Activated T-cell treated with anti-CD3 and anti-CD28 coated beads, Interleukin-2, amount 50 U/mL, for 1 hour (primary cell): ENCODE measurements at regions not wholly inside any gene's neighbourhood (a gene's known extent, or its start where the extent isn't known, plus 50 kb on each side); places are given as distances from the start of the nearest gene placed in this dataset.
"Not testable (repeated sequence)": the region's sequence is repeated elsewhere in the genome, so short reads cannot be mapped to it uniquely, and the experiment has no call there.

Experiments used
- DNase-seq: peaks from one replicate; pipeline ENCODE4 v3.0.0-alpha.2; 2020

DNA sequence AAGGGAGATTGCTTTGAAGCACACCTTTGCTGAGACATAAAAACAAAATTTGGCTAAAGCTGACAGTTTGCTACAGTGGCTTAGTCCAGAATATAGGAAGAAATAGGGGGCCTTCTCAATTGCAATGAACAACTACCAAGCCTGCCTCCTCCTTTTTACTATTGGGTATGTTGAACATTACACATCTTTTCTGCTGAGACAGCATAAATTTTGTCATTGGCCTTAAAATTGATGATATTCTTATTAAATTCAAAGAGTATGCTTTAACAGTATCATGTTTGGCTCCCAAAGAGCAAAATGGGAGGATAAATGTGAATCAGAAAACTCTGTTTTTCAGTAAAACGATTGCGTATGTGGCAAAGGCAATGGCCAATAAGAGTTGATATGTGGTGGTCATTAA lies 721.9 kb upstream of the IGFBP7 start:
- DNase-seq, result no peak

DNA sequence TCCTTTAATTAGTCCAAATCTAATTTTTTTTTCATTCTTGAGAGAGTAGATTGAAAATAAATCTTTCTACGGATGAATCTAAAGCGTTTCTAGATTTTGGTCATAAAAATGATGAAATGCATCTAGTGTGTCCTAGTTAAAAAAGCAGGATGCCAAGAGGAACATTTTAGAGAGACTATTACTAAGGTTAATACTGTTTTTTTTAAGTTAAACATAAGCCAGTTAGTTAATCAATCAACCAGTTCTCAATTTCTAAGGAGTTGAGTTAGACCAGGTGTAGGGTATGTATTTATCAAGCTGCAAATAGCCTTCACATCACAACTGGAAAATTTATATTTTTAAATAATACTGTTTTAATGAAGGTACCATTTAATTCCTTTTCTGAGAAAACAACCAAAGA lies 679.5 kb upstream of the IGFBP7 start:
- no peak for DNase-seq

DNA sequence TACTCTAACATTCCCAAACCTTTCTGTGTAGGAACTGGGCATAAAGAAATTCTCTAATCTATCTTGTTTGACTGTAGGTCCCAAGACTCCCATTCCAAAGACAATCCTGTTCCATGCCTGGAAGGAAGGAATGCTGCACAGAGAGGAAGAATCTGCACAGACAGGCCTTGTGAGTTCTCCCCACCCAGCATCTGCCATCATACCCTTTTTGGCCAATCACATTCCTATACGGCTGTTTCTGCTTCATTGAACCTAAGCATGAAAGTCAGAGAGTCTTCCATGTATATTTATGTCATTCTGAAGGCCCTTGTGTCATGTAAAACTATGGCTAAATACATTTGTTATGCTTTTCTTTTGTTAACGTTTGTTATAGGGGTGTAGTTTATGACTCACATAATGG lies 667.7 kb upstream of the IGFBP7 start:
- DNase-seq, result no peak

DNA sequence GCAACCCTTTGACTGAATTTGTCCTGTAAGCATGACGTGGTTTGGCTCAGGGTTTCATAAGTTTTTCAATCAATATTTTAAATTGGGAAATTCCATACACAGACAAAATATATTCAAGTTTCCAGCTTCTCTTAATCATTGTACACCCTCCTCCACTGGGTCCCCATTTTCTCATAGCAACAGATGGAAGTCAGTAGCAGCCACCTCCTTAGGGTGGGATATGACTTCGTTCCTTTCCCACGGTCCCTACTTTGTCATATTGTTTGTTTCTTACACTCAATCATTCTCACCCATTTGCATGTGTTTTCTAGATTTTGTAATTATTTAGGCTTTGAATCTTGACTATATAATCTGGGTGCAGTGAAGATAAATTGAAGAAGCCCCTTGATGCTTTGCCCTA lies 664.5 kb upstream of the IGFBP7 start:
- no peak for DNase-seq

DNA sequence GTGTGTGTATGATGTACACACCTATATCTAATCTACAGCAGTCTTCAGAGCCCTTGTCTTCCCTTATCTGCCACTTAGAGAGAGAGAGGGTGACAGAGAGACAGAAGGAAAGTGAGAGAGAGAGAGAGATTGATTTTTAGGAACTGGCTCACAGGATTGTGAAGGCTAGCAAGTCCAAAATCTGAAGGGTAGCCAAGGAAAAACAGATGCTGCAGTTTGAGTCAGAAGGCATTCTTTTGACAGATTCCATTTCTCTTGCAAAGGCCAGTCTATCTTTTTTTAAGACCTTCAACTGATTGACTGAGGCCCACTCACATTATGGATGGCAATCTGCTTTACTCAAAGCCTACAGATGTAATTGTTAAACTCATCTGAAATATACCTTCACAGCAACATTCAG lies 664.0 kb upstream of the IGFBP7 start:
- DNase-seq, result no peak

DNA sequence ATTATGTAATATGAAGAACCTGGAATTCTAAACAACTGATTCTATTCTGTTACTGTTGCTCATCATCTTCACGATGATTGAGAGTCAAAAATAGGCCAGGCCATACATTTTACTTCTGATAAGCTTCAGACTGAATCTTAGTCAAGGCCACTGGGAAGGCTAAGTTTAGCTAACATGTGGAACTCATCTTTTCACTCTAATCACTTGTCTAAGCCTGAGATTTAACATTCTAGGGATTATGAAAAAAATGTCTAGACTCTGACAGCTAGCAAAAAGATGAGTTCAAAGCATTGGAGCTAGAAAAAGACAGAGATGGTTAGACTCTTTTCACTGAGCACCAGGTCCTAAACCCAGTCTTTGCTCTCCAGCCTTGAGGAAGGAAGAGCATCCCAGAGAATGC lies 656.2 kb upstream of the IGFBP7 start:
- no peak for DNase-seq

DNA sequence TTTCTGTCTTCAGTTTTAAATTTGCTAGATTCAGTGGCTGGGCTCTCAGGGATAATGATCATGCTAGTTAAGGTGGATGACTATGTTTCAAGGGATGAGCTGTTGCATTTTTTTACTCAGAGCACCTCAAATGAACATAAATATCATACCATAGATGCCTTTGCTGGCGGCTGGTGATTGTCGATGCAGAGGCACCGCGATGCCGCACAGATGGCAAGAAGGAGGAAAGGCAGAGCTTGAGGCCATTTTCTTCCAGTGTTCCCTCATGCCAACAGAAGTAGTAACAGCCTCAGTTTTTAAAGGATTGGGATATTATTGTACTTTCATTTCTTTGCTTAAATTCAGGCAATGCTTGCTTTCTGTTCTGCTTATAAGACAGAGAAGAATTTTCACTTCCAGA lies 654.7 kb upstream of the IGFBP7 start:
- no peak for DNase-seq

DNA sequence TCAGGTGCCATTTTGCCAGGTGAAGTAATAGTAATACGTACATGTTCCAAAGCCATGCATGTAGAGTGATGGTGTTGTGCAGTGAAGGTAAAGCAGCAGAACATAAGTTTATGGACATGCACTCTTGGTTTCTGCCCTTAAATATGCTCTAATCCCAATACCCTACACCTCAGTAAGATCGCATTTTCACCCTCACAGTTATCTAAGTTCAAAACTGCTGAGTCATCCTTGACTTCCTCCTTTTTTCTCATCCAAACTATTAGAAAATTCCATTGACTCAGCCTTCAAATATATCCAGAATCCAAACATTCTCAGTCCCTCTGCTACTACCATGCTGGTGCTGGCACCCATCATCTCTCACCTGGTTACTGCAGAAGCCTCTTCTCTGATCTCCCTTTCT lies 652.9 kb upstream of the IGFBP7 start:
- DNase-seq, result no peak

DNA sequence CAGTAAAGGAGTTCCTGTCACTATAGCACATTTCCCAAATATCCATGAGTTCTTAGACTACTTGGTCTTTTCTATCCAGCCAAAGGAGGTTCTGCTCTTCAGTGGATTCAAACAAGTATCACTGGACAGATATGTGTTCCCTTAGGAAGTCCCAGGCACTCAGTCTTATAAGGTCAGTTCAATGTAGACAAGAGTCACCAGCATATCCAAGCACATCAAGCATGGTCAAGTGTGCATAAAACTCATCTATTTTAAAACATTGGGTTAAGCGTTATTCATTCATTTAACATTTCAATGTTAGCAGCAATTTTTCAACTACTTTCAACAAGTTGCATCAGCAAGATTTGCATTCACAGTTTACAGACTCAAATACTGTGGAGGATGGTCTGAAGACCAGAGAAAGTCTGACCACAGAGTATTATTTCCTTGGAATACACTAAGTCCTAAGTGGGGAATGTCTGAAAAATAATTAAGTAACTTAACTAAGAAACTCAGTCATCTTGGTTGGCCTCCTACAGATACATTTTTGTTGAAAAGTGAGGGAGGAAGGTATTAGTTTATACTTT lies 630.5 kb upstream of the IGFBP7 start:
- DNase-seq, result no peak

DNA sequence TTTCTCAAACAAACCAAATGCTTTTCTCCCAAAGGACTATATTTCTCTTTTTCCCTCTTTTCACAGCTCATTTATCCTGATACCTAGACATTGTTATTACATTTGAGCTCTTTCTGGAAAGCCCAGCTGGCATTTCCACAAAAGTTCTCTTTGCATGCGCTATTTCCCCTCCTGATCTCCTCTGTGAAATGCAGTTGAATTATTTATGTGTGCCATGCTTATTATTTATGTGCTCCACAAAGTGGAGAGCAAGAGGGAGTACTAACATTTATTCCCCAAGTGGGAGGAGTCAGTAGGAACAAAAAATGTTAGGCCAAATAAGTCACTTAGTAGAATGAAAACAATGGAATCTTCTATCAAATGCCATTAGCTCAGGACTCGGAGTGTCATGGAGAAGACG lies 626.6 kb upstream of the IGFBP7 start:
- no peak for DNase-seq

DNA sequence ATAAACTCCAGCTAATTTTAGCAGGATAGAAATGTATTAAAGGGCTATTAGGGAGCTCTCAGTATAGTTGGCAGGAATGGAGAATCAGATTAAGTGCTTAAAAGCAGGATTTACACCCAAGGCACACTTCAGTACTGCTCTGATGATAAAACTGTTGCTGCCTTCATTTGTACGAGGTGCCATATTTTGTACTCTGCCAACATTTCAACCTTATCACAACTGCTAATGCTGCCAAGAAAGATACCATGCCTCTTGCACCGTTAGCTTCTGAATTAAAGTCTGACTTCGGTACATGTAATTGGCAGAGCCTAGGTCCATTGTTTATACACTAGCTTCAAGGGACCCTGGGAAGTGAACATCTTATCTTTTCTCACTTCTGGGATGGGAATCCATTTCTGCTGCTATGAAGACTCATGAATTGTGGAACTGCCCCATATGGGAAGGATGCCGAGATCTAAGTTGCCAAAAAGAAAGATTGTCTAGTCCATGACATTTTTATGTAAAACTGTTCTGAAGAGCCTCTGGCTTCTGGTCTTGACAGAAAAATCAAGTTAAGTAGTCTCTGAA lies 624.0 kb upstream of the IGFBP7 start:
- DNase-seq, result no peak

DNA sequence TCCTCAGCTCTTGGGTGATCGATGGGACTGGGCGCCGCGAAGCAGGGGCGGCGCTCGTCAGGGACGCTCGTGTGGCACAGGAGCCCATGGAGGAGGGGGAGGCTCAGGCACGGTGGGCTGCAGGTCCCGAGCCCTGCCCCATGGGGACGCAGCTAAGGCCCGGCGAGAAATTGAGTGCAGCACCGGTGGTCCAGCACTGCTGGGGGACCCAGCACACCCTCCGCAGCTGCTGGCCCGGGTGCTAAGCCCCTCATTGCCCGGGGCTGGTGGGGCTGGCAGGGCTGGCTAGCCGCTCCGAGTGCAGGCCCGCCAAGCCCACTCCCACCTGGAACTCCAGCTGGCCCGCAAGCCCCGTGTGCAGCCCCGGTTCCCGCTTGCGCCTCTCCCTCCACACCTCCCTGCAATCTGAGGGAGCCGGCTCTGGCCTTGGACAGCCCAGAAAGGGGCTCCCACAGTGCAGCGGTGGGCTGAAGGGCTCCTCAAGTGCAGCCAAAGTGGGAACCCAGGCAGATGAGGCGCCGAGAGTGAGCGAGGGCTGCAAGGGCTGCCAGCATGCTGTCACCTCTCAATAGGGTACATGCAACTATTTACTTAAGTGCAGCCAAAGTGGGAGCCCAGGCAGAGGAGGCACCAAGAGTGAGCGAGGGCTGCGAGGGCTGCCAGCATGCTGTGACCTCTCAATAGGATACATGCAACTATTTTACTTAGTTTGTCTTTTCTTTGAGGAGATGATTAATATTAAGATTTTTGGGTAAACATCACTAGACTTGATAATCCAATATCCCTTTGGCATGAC lies 619.8 kb upstream of the IGFBP7 start:
- DNase-seq, result not testable (repeated sequence)

DNA sequence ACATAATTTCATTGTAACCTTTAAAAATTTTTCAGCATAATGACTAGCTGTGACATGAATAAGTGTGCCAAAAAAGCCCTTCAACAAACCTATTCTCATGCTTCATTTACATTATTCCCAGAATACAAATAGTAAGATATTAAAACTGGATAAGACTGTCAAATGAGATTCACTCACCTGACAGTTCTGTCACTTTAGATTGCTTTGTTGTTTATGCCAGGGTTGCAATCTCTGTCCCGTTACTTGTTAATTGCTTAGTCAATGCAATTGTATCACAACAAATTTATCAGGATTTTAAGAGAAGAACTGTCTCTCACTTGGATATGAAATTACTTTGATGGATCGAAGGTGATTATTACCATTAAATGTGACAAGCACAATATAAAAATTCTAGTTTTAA lies 616.0 kb upstream of the IGFBP7 start:
- DNase-seq, result no peak

DNA sequence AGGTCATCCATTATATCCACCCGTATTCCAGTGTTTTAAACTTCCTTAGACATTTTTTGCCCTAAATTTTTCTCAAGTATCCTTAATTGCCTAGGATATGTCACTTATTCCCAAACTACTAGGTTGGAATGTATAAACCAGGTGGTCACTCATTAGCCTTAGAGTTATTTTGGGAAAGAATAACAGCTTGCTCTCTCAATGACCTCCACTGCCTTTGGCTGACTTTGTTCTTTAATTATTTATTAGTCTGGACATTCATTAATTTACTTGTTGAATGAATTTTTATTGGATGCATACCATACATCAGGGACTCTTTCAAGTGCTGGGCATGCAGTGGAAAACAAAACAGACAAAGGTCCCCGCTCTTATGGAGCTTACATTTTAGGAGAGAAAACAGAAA lies 609.3 kb upstream of the IGFBP7 start:
- DNase-seq, result no peak

DNA sequence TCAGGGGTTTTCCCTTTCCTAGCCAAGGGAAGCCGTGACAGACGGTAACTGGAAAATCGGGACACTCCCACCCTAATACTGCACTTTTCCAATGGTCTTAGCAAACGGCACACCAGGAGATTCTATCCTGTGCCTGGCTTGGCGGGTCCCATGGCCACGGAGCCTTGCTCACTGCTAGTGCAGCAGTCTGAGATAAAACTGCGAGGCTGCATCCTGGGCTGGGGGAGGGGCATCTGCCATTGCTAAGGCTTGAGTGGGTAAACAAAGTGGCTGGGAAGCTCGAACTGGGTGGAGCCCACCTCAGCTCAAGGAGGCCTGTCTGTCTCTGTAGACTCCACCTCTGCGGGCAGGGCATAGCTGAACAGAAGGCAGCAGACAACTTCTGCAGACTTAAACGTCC lies 604.1 kb upstream of the IGFBP7 start:
- DNase-seq, result not testable (repeated sequence)

DNA sequence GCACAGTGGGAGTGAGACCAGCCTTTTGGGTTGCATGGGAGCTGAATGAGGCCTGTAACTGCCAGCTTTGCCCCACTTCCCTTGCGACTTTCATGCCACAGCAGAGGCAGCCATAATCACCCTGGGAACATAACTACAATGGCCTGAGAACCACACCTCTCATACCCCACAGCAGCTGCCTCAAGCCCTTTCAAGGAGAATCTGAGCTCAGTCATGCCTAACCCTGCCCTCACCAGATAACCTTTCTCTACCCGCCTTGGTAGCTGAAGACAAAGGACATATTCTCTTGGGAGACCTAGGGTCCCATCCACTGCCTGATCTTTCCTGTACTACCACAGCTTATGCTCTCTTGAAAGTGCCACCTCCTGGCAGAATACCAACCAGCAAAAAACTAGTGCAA lies 599.9 kb upstream of the IGFBP7 start:
- DNase-seq, result no peak

DNA sequence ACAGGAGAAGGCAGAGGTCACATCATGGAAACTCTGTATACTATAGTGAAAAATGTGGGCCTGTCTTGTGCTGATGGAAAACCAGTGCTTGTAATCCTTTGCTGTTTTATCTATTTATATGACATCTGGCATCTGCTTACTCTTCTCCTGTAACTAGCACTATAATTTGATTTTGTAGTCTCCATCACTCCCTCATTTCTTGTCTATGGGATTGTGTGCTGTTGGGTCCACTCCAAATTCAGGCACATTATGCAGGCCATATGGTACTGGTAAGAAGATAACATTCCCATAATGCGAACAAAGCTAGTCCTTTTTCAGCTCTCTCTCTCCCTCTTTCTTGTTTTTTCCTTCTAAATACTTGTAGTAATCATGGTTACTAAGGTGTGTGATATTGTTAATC lies 581.2 kb upstream of the IGFBP7 start:
- DNase-seq, result no peak

DNA sequence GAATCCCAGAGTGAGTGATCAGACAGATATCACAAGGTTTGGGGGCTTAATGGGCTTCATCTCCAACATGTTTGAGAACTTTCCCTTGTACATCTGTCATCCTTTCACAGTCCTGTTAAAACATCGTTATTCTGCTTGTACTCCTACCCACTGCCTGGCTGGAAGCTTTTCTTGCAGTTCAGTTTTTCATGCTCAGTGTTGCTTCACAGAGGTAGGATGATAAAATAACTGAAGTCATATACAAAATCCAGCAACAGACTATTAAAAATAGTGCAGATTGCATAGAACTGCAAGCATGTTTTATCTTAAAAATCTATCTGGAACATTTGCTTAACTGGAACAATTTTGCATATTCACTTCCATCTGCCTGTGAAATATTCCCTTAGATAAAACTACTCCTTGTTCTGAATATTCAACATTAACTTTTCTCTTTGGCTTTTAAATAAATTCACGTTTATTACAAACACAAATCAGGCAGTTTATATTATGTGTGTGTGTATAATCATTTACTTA lies 579.6 kb upstream of the IGFBP7 start:
- no peak for DNase-seq

DNA sequence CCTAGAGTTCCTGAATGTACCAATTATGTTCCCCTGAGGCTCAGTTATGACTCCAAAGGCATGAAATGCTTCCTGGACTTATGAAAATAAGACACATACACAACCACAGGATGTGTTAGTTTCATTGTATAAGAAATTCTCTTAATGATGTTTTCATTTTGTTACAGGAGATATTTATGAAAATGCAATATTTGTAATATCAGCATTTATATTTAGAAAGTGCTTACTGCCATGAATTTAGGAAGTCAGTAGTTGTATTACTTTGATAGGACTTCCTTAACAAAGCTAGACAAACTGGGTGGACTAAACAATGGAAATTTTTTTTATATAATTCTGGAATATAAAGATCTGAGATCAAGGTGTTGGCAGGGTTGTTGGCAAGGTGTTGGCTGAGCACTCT lies 572.1 kb upstream of the IGFBP7 start:
- DNase-seq, result no peak

DNA sequence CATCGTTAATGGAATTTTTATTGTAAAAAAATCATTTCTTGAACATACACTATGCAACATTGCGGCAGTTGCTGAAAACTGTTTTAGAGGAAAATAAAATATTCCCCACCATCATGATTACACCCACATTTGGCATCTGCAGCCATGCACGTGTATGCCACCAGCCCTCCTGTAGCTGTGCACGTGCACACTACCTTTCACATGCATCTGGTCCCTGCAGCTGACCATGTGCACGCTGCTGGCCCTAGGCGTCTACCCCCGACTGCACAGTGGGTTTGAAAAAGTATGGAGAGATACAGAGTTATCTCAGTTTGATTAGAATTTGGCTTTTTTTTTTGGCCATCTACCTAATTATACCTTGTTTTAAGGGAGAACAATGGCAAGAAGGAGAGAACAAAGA lies 569.8 kb upstream of the IGFBP7 start:
- DNase-seq, result no peak

DNA sequence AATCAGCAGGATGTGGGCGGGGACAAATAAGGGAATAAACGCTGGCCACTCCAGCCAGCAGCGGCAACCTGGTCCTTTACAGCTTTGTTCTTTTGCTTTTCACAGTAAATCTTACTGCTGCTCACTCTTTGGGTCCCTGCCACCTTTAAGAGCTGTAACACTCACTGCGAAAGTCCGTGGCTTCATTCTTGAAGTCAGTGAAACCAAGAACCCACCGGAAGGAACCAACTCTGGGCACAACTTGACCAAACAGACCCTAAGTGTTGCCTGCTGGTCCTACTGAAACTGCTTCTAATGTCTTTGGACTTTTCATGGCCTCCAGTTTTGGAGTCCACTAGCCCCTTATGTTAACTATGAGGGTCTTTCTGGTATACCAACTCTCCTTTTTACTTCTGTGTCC lies 566.2 kb upstream of the IGFBP7 start:
- no peak for DNase-seq

DNA sequence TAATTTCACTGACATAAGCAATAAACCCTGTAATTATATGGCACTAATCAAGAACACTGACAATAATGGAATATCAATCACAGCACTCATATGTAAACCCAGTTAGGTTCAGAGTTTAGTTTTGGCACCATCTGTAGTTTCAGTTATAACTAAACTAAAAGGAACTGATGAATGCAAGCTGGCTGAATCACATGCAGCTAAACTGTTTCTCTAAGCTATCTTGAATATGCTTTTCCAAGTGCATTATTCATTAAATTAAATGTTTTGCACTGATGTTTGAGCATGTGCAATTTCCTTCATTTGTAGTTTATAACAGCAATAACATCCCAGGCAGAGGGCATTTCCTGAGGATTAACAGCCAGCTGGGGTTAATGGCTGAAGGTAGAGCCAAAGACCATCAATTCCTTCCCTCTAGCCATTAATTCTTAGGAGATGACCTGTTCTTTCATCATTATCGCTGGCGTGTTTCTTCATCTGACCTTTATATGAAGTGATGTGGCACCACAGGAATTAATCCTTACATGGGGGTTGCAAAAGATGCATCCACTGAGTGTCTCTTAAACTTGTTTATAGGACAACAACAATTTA lies 562.8 kb upstream of the IGFBP7 start:
- DNase-seq, result no peak

DNA sequence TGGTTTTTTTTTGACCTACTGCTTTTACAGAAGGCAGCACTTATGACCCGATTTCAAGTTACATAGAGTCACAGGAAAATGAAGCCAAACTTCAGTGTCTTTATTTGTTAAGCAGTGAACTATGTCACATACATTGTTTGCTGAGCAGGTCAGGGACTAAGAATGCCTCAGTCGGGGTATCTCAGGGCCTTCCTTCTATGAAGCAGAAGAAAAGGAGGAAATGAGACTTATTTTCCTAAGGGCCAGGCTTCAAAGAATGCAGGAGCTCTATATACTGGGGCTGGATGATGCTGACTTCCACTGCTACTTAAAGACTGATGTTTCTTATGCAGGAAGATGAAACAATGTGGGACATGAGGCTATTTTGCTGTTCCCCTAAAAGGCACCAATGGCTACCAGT lies 558.4 kb upstream of the IGFBP7 start:
- DNase-seq, result no peak

DNA sequence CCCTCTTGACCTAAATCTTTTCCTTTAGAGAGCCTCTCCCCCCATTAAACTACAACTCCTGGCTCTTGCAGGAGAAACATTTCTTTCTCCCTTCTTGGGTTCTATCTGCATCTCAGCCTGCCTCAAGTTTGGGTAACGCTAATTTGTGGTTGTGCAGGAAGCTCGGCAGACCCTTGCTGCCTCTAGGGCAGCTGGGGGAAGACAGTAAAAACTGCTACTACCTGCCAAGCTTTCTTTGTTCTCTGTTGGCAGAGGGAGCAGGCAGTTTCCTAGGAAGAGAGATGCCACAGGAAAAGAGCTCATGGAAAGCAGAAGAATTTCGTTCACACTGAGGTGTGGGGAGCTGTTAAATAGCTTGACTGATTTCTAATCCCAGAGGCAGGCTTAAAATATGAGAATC lies 555.6 kb upstream of the IGFBP7 start:
- DNase-seq, result no peak
